ENCODE measurements at regions not wholly inside any gene's neighbourhood (a gene's known extent, or its start where the extent isn't known, plus 50 kb on each side); places are given as distances from the start of the nearest gene placed in this dataset.

DNA sequence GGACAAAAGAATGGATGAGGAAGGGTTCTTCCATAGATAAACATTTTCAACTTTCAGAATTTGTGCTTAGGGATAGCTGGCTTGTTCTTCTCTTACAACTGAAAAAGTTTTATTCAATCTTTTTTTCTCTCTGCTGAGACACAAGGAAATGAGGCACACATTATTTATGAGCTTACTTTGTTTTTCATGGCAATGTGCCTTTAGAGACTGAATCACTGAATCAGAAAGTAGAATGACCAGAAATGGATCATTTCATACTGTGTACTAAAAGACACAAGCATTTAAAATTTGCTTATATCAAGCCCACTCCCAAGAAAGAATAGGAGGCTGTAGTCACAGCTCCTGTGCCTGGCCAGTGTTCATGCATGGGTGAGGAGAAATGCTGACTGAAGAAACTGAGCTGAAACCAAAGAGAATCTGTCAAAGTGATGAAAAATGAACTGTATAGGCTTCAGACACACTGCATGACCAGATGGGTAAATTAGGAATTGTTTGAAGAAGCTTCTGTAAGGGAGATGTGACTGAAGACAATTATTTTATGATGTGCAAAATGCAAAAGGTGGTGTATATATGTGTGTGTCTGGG is 413.8 kb downstream of the RAPGEF2 start:
- TF ChIP-seq, protein P1, sequence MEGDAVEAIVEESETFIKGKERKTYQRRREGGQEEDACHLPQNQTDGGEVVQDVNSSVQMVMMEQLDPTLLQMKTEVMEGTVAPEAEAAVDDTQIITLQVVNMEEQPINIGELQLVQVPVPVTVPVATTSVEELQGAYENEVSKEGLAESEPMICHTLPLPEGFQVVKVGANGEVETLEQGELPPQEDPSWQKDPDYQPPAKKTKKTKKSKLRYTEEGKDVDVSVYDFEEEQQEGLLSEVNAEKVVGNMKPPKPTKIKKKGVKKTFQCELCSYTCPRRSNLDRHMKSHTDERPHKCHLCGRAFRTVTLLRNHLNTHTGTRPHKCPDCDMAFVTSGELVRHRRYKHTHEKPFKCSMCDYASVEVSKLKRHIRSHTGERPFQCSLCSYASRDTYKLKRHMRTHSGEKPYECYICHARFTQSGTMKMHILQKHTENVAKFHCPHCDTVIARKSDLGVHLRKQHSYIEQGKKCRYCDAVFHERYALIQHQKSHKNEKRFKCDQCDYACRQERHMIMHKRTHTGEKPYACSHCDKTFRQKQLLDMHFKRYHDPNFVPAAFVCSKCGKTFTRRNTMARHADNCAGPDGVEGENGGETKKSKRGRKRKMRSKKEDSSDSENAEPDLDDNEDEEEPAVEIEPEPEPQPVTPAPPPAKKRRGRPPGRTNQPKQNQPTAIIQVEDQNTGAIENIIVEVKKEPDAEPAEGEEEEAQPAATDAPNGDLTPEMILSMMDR (optimal IDR thresholded peaks at IDR 0.05 in 1 of 3, IDR thresholded peaks at IDR 0.05 in 1 of 3, conservative IDR thresholded peaks at IDR 0.05 in 1 of 3; ENCODE audit: extremely low read depth in 1 of 3, insufficient read depth in 2 of 3, low read length in 3 of 3) = no peak
- TF ChIP-seq EZH2 (IDR thresholded peaks at IDR 0.05; ENCODE audit: low read length) = no peak

Measured in keratinocyte (primary cell).